GM12873 (cell line): ENCODE measurements at regions not wholly inside any gene's neighbourhood (a gene's known extent, or its start where the extent isn't known, plus 50 kb on each side); places are given as distances from the start of the nearest gene placed in this dataset.

Source experiments
- TF ChIP-seq, protein P1 (sequence below): IDR thresholded peaks from 2 replicates; pipeline ENCODE4 v1.5.1; 2012; ENCODE audit warnings: low read depth, mild to moderate bottlenecking, moderate library complexity, low read length, control low read depth; ENCODE audit not compliant: insufficient read depth; ENCODE audit errors: missing control alignments

DNA sequence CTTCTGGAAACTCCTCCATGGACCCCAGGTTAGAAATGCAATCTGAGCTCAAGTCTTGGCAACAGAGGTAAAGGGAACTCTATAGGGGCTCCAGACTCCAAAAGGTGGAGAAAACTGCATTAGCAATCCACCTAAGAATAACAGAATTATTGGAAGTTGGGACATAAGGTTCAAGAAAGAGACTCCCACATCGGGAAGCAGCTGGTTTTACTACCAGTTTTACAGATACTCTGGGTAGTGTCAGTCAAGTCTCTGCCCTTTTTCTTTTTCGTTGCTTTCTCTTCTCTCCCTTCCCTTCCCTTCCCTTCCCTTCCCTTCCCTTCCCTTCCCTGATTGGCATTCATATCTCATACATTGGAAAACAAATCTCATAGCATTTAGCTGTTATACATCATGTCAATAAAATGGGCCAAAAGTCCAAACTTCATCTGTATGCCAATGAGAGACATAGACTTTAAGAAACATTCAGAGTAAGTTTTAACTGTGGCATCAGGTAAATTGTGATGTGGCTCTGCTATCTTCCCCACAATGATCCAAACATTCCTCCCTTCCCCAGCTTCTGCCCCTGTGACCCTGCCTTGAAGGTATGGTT, 166.7 kb downstream of the KCNE4 start:
- TF ChIP-seq, protein P1, sequence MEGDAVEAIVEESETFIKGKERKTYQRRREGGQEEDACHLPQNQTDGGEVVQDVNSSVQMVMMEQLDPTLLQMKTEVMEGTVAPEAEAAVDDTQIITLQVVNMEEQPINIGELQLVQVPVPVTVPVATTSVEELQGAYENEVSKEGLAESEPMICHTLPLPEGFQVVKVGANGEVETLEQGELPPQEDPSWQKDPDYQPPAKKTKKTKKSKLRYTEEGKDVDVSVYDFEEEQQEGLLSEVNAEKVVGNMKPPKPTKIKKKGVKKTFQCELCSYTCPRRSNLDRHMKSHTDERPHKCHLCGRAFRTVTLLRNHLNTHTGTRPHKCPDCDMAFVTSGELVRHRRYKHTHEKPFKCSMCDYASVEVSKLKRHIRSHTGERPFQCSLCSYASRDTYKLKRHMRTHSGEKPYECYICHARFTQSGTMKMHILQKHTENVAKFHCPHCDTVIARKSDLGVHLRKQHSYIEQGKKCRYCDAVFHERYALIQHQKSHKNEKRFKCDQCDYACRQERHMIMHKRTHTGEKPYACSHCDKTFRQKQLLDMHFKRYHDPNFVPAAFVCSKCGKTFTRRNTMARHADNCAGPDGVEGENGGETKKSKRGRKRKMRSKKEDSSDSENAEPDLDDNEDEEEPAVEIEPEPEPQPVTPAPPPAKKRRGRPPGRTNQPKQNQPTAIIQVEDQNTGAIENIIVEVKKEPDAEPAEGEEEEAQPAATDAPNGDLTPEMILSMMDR, result no peak

DNA sequence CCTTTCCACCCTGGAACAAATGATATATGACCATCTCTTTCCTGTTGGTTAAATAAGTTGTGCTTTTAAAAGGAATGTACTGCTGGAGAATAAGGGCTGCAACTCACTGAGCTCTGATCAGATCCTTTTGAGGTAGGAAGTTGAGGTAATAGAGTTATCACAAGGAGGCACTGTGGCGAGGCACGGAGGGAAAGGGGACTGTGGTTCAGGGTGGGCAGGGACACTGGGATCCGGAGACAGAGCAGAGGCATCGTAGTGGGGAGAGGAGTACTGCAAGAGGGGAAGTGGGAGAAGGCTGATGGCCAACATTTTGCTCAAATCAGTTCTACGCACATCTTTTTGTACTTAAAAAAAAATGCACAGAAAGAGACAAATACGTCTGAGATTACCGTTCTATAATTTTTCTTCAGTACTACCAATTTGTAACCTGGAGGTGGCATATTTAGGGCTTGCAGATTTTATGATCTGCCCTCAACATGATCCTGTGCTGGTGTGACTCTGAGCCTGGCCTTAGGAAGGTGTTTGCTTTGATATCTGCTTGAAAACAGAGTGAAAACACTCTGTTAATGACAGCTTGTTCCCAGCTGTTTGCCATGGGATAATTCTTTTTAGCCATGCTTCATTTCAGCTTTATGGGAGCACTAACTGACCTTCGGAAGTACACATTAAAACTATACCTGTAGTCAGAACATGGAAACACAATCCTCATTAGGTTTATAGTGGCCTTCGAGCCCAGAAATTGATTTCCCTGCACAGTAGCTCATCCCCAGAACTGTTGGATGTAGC, 168.1 kb downstream of the KCNE4 start:
- TF ChIP-seq, protein P1, result no peak

DNA sequence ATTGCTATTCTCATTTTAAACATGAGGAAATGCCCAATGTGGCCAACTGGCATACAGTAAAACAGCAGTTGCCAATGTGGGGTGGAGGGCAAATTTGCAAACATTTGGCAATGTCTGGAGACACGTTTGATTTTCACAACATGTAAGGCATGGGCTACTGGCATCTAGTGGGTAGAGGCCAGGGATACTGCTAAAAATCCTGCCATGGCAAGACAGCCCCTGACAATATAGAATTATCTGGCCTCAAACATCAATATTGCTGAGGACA, 168.6 kb downstream of the KCNE4 start:
- TF ChIP-seq, protein P1, result no peak

GRCh38 chr2:223221139-223221835, 169.3 kb downstream of the KCNE4 start:
- TF ChIP-seq, protein P1, result no peak

- TF ChIP-seq, protein P1, result no peak
Observed at GRCh38 chr2:223222397-223222796, 170.4 kb downstream of the KCNE4 start.

DNA sequence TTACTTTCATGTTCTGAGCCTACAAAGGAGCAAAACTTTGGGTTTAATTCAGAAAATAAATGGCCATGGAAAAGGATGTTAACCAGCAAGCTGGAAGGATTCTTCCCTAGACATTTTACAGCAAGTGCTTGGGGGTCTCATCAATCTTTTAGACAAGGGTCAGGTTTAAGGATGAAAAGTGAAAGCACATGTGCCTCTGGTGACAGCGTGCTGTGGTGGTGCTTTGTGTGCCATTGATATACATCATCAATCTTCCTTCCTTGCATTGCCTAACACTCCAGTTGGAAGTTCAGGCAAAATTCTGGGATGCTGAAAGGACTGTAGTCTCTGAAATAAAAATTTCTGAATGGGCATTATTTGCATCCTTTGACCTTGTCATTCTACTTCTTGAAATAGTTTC, 171.2 kb downstream of the KCNE4 start:
- TF ChIP-seq, protein P1, result no peak

GRCh38 chr2:223225266-223225665, 173.3 kb downstream of the KCNE4 start:
- TF ChIP-seq, protein P1, result no peak
